Breast epithelium (tissue), 4 donors: ENCODE measurements at regions not wholly inside any gene's neighbourhood (a gene's known extent, or its start where the extent isn't known, plus 50 kb on each side); places are given as distances from the start of the nearest gene placed in this dataset.

Experiments used
- DNase-seq, 2 donors: peaks; one replicate each; pipeline ENCODE4 v3.0.0-alpha.2; 2019; ENCODE audit warnings: low spot score in 2 of 2
- H3K27ac ChIP-seq, 2 donors: fragments of 200-600 bp; sonication (generic) in 1 of 2; one replicate each; pipeline ENCODE4 v1.5.1; 2016 to 2019; ENCODE audit warnings: mild to moderate bottlenecking in 1 of 2
- H3K27me3 ChIP-seq, 2 donors: fragments of 200-600 bp; sonication (generic) in 1 of 2; one replicate each; pipeline versions ENCODE4 v1.5.1 to v1.6.0; 2017 to 2019; ENCODE audit warnings: control low read depth in 1 of 2, mild to moderate bottlenecking in 1 of 2
- H3K36me3 ChIP-seq: fragments of 200-600 bp; one replicate; pipeline ENCODE4 v1.5.1; 2019
- H3K4me1 ChIP-seq, 2 donors: fragments of 200-600 bp; sonication (generic); one replicate each; pipeline ENCODE4 v1.5.1; 2016 to 2019; ENCODE audit warnings: control low read depth in 1 of 2
- H3K4me3 ChIP-seq, 3 donors: fragments of 200-600 bp; sonication (generic); 1 replicate in 2 of 3; 2 replicates in 1 of 3; pipeline ENCODE4 v1.5.1; 2016 to 2019; ENCODE audit warnings: mild to moderate bottlenecking in 3 of 3, moderate library complexity in 2 of 3
- H3K9me3 ChIP-seq, 2 donors: fragments of 200-600 bp; sonication (generic) in 1 of 2; one replicate each; pipeline ENCODE4 v1.5.1; 2016 to 2019; ENCODE audit warnings: control low read depth in 1 of 2
- POLR2A ChIP-seq: fragments of 450-650 bp; IDR thresholded peaks from one replicate; pipeline ENCODE4 v1.6.1; 2016; ENCODE audit warnings: antibody characterized with exemption, mild to moderate bottlenecking, moderate library complexity
- POLR2AphosphoS5 ChIP-seq, 3 donors: sonication (generic); formaldehyde crosslinking; IDR thresholded peaks; one replicate each; pipeline ENCODE4 v1.6.1; 2017; ENCODE audit warnings: antibody characterized with exemption in 3 of 3
- intact Hi-C: fragments of 100-400 bp; cut with DNase I; formaldehyde crosslinking; loops from one replicate; pipeline ENCODE4 v1.15.1; 2023; ENCODE audit warnings: low total_unique reads
- TF ChIP-seq, protein P1 (sequence below), 3 donors: fragments of 450-650 bp; IDR thresholded peaks; one replicate each; pipeline ENCODE4 v1.5.1; 2016 to 2017; ENCODE audit warnings: antibody characterized with exemption in 3 of 3, mild to moderate bottlenecking in 3 of 3, moderate library complexity in 3 of 3

DNA sequence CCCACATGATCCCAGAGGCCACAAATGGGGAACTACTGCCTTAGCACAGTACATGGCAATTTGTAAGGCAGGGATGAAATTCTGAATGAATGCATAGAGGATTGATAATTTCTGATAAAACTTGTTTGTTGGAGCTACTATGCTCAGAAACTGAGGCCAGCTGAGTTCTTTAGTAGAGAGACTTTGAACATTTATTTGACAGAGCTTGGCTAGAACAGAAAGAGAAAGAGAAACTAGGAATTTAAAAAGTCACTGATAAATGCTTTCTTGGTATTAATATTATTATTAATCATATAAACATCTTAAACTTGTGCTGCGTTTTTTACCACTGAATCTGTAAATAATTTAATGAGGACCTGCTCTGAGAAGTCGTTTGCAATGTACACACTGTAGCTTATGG lies 923.7 kb upstream of the CNTNAP5 start:
- H3K4me1 ChIP-seq, result no peaks in the 10 kb centered on the region
- intact Hi-C loops, result loop anchor here (5.0 kb wide), 1 partner anchor 209 kb away; no protein-coding TSS in a partner anchor
- H3K4me3 ChIP-seq, result no peak overlapping the region
- no peaks in the 10 kb centered on the region for H3K36me3 ChIP-seq
- TF ChIP-seq POLR2A (no peak), POLR2AphosphoS5 (IDR thresholded peaks at IDR 0.05) (no peak)
- TF ChIP-seq, protein P1, sequence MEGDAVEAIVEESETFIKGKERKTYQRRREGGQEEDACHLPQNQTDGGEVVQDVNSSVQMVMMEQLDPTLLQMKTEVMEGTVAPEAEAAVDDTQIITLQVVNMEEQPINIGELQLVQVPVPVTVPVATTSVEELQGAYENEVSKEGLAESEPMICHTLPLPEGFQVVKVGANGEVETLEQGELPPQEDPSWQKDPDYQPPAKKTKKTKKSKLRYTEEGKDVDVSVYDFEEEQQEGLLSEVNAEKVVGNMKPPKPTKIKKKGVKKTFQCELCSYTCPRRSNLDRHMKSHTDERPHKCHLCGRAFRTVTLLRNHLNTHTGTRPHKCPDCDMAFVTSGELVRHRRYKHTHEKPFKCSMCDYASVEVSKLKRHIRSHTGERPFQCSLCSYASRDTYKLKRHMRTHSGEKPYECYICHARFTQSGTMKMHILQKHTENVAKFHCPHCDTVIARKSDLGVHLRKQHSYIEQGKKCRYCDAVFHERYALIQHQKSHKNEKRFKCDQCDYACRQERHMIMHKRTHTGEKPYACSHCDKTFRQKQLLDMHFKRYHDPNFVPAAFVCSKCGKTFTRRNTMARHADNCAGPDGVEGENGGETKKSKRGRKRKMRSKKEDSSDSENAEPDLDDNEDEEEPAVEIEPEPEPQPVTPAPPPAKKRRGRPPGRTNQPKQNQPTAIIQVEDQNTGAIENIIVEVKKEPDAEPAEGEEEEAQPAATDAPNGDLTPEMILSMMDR (IDR thresholded peaks at IDR 0.05), result no peak
- no peak overlapping the region for H3K27ac ChIP-seq
- no peaks in the 10 kb centered on the region for H3K27me3 ChIP-seq
- DNase-seq, result no peak
- no peaks in the 10 kb centered on the region for H3K9me3 ChIP-seq

- H3K36me3 ChIP-seq, result no peaks in the 10 kb centered on the region
- H3K4me3 ChIP-seq, result no peak overlapping the region
- no peaks in the 10 kb centered on the region for H3K4me1 ChIP-seq
- intact Hi-C loops, result loop anchor here (5.0 kb wide), 1 partner anchor 212 kb away; no protein-coding TSS in a partner anchor
- no peak for DNase-seq
- no peaks in the 10 kb centered on the region for H3K27me3 ChIP-seq
- H3K27ac ChIP-seq, result no peak overlapping the region
- H3K9me3 ChIP-seq, result no peaks in the 10 kb centered on the region
- no peak for TF ChIP-seq POLR2AphosphoS5 (IDR thresholded peaks at IDR 0.05)
- TF ChIP-seq POLR2A, result no peak
- TF ChIP-seq, protein P1 (IDR thresholded peaks at IDR 0.05), result no peak
Observed at GRCh38 chr2:123103902-123104301, 921.2 kb upstream of the CNTNAP5 start.

GRCh38 chr2:123116595-123116994 lies 908.5 kb upstream of the CNTNAP5 start:
- DNase-seq, result no peak
- Histone ChIP-seq H3K4me3 (no peak overlapping the region), H3K27ac (no peak overlapping the region), H3K36me3 (no peaks in the 10 kb centered on the region), H3K9me3 (peaks cover 0 to 6% of the 10 kb centered on the region in 2 donors), H3K27me3 (no peaks in the 10 kb centered on the region), H3K4me1 (no peaks in the 10 kb centered on the region)
- intact Hi-C loops, result no loop called here
- TF ChIP-seq POLR2AphosphoS5 (IDR thresholded peaks at IDR 0.05), result no peak
- TF ChIP-seq, protein P1 (IDR thresholded peaks at IDR 0.05), result no peak
- no peak for TF ChIP-seq POLR2A

DNA sequence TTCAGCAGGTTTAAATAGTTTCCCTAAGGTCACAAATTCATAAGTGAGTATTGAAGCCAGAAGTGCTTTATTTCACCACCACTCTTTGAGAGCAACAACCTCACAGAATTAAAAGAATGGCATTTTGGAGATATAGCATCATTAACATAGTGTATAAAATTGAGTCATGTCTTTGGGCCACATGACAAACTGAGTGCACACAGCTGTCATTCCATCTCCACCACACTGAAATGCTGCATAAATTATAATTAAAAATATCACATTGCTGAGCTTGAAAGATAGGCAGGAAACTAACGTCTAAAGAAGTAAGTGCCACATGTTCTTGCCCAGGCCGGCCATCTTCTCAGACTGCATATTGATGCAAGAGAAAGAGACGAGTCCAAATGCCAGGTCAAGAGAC lies 897.9 kb upstream of the CNTNAP5 start:
- no peak overlapping the region for H3K4me3 ChIP-seq
- no peaks in the 10 kb centered on the region for H3K4me1 ChIP-seq
- H3K36me3 ChIP-seq, result no peaks in the 10 kb centered on the region
- DNase-seq, result no peak
- intact Hi-C loops, result no loop called here
- peaks cover 0 to 5% of the 10 kb centered on the region in 2 donors for H3K9me3 ChIP-seq
- TF ChIP-seq, protein P1 (IDR thresholded peaks at IDR 0.05), result no peak
- TF ChIP-seq POLR2AphosphoS5 (IDR thresholded peaks at IDR 0.05) (no peak), POLR2A (no peak)
- H3K27me3 ChIP-seq, result no peaks in the 10 kb centered on the region
- H3K27ac ChIP-seq, result no peak overlapping the region

DNA sequence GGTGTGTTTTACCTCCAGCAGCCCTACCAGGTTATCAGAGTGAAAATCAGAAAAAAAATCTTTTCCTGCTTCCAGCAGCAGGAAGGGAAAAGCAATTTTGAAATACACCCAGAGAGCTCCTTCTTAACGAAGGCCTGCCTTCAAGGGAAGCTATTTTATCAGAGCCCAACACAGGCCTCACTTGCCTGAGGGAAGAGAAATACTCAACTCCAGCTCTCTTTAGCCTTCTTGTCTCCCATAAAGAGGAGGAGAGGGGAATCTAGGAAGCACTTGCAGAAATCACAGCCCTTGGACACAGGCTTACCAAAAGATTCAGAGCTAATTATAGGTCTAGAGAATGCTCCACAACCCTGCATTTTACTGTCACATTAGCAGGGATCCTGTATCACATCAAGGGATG lies 896.1 kb upstream of the CNTNAP5 start:
- intact Hi-C loops, result no loop called here
- TF ChIP-seq, protein P1 (IDR thresholded peaks at IDR 0.05), result no peak
- TF ChIP-seq POLR2A (no peak), POLR2AphosphoS5 (IDR thresholded peaks at IDR 0.05) (no peak)

More for the DNA sequence above, 896.1 kb upstream of the CNTNAP5 start:
- H3K27ac ChIP-seq, result no peak overlapping the region
- H3K4me3 ChIP-seq, result no peak overlapping the region
- DNase-seq, result no peak
- no peaks in the 10 kb centered on the region for H3K36me3 ChIP-seq
- H3K4me1 ChIP-seq, result no peaks in the 10 kb centered on the region
- no peaks in the 10 kb centered on the region for H3K27me3 ChIP-seq
- peaks cover 0 to 5% of the 10 kb centered on the region in 2 donors for H3K9me3 ChIP-seq
